ENCODE measurements at regions not wholly inside any gene's neighbourhood (a gene's known extent, or its start where the extent isn't known, plus 50 kb on each side); places are given as distances from the start of the nearest gene placed in this dataset.
"Not testable (repeated sequence)": the region's sequence is repeated elsewhere in the genome, so short reads cannot be mapped to it uniquely, and the experiment has no call there.

DNA sequence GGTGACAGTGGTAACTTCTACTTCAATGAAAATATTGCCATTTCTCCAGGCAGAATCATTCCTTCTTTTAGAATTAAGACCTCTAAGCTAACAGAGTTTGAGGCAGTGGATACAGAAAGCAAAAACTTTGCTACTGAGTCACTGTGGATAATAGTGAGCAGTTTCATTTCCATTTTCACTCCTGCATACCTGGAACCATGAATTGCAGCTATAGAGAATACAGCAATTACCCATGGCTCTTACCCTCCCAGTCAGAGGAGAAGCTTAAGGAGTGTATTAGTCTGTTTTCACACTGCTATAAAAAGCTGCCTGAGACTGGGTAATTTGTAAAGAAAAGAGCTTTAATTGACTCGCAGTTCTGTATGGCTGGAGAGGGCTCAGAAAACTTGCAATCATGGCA is 531.4 kb upstream of the CNTNAP5 start:
- no peak for DNase-seq

DNA sequence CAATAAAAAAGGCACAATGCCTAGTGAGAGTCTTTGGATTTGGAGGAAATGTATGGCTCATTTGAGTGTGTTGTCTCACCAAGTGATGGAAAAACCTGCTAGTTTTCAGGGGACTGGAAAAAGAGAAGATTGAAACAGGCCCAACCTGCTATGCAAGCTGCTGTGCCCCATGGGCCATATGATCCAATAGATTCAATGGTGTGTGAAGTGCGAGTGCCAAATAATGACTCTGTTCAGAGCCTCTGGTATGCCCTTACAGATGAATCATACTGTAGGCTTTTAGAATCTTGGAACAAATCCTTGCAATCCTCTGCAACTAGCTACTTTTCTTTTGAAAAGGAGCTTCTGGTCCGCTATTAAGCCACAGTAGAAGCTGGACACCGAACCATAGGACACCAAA is 529.8 kb upstream of the CNTNAP5 start:
- no peak for DNase-seq

DNA sequence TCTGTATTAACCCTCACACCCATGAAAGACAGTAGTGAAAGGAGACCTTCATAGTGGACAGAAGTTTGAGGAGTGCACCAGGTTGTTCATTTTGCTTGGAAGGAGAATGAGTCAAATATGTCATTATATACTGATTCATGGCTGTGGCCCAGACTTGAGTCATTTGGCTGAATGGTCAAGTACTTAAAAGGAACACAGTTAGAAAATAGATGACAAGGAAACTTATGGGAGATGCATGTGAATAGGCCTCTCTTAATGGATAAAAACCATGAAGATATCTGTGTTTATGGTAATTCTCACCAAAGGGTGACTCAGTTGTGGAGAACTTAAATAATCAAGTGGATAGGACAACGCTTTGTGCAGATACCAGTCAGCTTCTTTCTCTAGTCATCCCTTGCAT is 524.7 kb upstream of the CNTNAP5 start:
- DNase-seq: no peak

DNA sequence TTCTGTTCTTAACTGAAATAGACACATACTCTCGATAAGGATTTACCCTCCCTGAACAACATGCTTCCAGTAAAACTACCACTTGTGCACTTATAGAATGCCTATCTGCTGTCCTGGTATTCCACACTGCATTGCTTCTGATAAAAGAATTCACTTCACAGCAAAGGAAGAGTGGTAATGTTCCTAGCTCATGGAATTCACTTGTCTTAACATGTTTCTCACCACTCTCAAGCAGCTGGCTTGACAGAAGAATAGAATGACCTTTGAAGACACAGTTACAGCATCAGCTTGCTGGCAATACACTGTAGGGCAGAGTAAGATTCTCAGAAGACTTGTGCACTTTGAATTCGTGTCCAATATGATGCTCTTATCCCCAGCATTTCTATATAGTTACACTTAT is 524.1 kb upstream of the CNTNAP5 start:
- no peak for DNase-seq

GRCh38 chr2:123502931-123503330 is 522.2 kb upstream of the CNTNAP5 start:
- DNase-seq: no peak

- no peak for DNase-seq
Measured at GRCh38 chr2:123512547-123512946, 512.5 kb upstream of the CNTNAP5 start.

GRCh38 chr2:123513351-123513750 is 511.7 kb upstream of the CNTNAP5 start:
- DNase-seq: no peak

GRCh38 chr2:123514613-123515207 is 510.4 kb upstream of the CNTNAP5 start:
- DNase-seq: no peak

DNA sequence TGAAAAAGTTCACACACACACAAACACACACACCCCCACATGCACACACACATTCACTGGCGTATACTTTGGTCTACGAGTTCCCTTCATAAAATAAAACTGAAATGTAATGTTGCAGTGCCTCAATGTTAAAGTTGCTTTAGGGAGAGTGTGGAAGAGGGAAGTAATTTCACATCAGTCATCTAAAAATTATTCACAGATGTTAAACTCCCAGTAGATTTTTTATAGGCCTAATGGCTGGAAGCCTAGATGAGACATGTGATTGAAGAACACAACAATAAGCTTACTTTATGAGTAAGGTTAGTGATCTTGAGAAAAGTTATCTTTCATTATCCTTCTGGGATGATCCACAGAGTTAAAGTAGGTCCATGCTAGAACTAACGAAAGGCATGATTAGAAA is 506.7 kb upstream of the CNTNAP5 start:
- no peak for DNase-seq

GRCh38 chr2:123521854-123522253 is 503.2 kb upstream of the CNTNAP5 start:
- DNase-seq: no peak

DNA sequence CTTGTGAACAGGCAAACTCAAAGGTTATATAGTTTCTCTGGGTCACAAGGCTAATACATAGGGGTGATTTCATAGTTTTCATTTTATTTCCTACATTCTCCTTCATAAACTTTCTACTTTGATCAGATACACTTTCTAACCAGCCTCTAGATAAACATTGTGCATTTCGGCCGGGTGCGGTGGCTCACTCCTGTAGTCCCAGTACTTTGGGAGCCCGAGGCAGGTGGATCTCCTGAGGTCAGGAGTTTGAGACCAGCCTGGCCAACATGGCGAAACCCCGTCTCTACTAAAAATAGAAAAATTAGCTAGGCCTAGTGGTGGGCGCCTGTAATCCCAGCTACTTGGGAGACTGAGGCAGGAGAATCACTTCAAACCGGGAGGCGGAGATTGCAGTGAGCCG is 502.6 kb upstream of the CNTNAP5 start:
- DNase-seq: not testable (repeated sequence)

DNA sequence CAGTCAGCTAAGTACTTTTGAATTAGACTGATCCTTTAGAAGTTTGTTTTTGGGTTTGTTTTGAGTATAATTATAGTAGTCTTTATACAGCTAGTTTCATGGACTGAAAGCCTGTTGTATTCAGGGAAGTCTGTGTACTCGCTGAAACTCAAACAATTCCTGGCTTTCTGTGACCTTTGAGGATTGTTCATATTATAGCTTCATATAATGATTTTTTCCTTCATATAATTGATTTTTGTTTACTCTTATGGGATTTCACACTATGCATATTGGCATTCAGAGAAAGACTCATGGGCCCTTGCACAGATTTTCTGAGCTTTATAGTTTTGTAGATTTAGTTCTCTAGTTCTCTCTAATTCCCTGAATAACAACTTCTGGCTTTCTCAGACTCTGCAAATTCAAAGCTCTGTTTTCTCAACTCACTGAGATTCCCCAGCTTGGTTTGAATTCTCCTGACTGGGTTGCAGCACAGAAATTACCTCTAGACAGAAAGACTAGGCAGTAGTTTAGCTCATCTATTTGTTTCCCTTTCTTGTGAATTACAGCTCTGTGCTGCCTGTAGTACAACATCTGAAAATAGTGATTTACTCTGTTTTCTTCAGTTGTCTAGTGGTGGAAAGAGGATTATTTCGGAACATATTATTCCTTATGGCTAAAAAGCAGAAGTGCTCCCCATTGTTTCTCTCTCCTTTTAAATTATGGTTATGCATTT is 495.9 kb upstream of the CNTNAP5 start:
- DNase-seq: no peak

DNA sequence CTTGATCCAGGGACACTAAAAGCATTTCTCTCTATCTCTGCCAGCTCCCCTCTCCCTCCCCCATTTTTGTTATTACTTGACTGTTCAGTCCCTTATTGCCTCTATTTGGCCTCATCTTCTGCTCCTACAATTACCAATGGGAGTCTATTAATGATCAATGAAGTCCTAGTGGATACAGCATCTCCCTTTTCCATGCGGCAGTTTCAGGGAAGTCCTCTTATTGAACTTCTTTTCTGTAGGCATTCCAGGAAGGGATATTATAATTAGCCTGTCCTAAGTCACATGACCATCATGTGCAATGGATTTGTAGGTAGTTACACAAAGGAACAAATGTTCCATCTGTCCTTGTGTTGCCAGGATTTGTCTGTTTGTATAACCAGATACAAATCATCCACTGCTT is 495.1 kb upstream of the CNTNAP5 start:
- no peak for DNase-seq

DNA sequence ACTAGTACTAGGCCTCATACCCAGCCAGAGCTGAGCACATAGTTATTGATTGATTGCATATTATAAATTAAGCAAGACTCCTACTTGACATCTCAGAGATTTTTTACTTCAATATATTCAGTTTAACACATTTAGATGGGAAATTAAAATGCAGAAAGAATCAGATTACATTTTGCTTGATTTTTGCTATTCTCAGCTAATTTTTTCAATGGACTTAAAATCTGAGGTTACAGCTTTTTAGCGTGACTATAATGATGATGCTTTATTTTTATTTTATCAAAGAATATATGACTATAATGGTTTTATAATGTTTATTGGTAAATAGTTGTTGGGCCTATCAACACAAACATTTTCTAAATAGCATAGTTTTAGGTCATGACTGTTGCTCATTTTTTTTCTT is 493.0 kb upstream of the CNTNAP5 start:
- no peak for DNase-seq

DNA sequence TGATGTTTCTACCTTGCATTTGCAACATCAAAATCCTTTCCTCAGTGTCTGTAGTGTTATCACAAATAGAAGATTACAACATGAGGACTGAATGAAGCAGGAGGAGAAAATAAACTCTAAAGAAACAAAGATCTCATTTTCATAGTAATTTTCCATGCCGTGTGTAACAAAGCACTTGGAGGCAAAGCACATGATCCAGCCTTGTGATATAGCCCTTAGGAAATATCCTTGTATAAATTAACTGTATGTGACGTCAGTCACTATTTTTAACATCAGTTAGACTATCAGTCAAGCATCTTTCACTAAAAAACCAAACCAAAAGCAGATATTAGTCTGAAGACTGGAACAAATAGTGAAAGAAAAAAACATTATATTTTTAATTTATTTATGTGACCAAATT is 492.1 kb upstream of the CNTNAP5 start:
- DNase-seq: no peak

DNA sequence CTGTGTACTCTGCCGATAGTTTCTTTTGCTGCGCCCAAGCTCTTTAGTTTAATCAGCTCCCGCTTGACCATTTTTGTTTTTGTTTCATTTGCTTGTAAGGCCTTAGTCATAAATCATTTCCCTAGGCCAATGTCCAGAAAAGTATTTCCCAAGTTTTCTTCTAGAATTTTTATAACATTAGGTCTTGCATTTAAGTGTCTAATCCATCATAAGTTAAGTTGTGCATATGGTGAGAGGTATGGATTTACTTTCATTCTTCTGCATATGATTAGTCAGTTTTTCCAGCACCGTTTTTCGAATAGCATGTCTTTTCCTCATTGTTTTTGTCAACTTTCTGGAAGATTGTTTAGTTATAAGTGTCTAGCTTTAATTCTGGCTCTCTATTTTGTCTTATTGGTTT is 484.8 kb upstream of the CNTNAP5 start:
- no peak for DNase-seq

DNA sequence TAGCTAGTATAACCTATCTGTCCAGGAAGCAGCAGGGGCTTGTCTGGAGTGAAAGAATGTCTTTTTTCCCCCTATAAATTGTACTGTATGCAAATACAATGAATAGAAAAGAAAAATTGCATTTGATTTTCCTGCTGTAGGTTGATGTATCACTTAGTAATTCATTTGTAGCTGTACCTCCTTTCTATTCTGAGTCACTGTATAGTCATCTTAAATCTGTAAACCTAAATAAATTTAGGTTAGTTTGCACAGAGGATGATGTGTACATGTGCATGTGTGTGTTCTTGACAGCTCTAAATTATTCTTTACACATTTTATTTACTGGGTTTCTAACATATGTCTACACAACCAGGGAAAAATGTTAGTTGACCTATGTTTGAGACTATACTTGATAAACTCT is 478.7 kb upstream of the CNTNAP5 start:
- no peak for DNase-seq

GRCh38 chr2:123563515-123563914 is 461.6 kb upstream of the CNTNAP5 start:
- DNase-seq: no peak

DNA sequence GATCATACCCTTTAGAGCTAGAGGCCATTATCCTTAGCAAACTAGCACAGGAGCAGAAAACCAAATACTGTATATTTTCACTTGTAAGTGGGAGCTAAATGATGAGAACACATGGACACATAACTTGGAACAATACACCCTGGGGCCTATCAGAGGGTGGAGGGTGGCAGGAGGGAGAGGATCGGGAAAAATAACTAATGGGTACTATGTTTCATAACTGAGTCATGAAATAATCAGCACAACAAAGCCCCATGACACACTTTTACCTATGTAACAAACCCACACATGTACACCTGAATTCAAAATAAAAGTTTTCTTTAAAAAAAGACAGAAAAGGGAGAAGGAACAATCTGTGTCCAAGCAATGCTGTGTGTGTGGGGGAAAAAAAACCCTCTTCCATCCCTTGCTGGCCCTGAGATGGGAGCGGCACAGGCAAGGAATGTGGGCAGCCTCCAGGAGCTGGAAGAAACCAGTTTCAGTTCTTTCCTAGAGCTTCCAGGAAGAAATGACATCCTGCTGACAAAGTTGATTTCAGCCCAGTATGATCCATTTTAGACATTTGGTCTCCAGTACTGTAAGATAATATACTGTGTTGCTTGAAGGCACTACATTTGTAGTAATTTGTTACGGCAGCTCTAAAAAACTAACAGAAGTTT is 458.7 kb upstream of the CNTNAP5 start:
- no peak for DNase-seq

GRCh38 chr2:123578016-123578415 is 447.1 kb upstream of the CNTNAP5 start:
- DNase-seq: no peak

GRCh38 chr2:123596621-123597020 is 428.5 kb upstream of the CNTNAP5 start:
- no peak for DNase-seq

- DNase-seq: no peak
Measured at GRCh38 chr2:123597988-123598387, 427.1 kb upstream of the CNTNAP5 start.

- no peak for DNase-seq
Measured at GRCh38 chr2:123606631-123607030, 418.5 kb upstream of the CNTNAP5 start.

GRCh38 chr2:123609077-123609476 is 416.0 kb upstream of the CNTNAP5 start:
- no peak for DNase-seq

- no peak for DNase-seq
Measured at GRCh38 chr2:123614596-123614995, 410.5 kb upstream of the CNTNAP5 start.
